ENCODE measurements at regions not wholly inside any gene's neighbourhood (a gene's known extent, or its start where the extent isn't known, plus 50 kb on each side); places are given as distances from the start of the nearest gene placed in this dataset.

DNA sequence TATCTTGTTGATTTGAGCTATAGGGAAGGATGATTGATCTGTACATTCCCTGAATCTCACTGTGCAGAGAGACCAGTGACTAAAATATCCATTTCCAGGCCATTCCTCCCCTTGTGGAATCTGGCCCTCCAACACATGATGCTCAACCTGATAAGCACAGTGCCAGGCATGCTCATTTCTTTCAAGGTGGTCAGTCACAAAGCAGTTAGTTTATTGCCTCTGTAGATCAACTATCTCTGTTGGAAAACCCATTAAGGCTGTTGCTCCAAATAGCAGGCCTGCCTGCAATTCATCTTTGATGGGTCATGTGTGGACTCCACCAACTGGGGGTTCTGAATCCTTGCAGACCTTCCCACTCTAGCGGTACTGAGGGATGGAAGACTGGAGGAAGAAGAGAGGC is 168.6 kb upstream of the FOXK1 start:
- intact Hi-C loops (cut with DNase I): no loop called here
- WGBS, 2 donors: 71% methylated on average over 1 of the region's 1 CpG; no CpG with 5 or more reads in 1 of the 2 donors

DNA sequence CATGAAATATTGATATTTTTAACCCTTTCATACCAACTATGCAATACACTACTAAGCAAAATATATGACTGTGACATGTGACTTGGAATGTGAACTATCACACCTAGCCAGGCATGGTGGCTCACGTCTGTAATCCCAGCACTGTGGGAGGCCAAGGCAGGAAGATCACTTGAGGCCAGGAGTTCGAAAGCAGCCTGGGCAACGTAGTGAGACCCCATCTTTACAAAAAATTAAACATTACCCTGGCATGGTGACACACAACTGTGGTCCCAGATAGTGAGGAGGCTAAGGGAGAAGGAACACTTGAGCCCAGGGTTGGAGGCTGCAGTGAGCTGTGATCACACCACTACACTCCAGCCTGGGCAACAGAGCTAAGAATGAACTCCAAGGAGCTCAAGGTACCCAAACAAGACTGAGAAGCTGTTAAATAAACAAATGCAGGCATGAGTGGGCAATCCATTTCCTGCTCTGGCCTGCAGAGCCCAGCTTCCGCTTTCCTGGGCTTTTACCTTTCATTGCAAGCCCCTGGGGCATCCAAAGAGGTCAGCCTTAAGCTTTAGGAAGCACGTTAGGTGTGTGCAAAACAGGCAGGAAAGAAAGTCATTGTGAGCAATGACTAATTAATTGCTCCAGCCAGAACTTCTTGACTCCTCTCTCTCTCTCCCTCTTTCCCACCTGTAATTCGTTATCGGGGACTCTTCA is 162.1 kb upstream of the FOXK1 start:
- Histone ChIP-seq H3K4me1 (peaks cover 0 to 6% (median 0%) of the 10 kb centered on the region in 3 donors), H3K4me3 (no peak overlapping the region), H3K36me3 (no peaks in the 10 kb centered on the region), H3K27me3 (peaks cover 0 to 20% (median 0%) of the 10 kb centered on the region in 4 donors), H3K9me3 (no peaks in the 10 kb centered on the region), H3K27ac (no peak overlapping the region)
- WGBS, 2 donors: 41 to 46% methylated on average over 7 of the region's 7 CpGs
- intact Hi-C loops (cut with DNase I): no loop called here
- TF ChIP-seq POLR2A (IDR thresholded peaks at IDR 0.05): no peak
- no peak for TF ChIP-seq CTCF (IDR thresholded peaks at IDR 0.05)
- no peak for DNase-seq

More for the DNA sequence above, 168.6 kb upstream of the FOXK1 start:
- Histone ChIP-seq H3K27ac (no peak overlapping the region), H3K9me3 (no peaks in the 10 kb centered on the region), H3K36me3 (no peaks in the 10 kb centered on the region), H3K4me3 (no peak overlapping the region), H3K27me3 (peaks cover 0 to 16% (median 0%) of the 10 kb centered on the region in 4 donors), H3K4me1 (no peaks in the 10 kb centered on the region)
- DNase-seq: no peak
- TF ChIP-seq CTCF (IDR thresholded peaks at IDR 0.05) (no peak), POLR2A (IDR thresholded peaks at IDR 0.05) (no peak)

DNA sequence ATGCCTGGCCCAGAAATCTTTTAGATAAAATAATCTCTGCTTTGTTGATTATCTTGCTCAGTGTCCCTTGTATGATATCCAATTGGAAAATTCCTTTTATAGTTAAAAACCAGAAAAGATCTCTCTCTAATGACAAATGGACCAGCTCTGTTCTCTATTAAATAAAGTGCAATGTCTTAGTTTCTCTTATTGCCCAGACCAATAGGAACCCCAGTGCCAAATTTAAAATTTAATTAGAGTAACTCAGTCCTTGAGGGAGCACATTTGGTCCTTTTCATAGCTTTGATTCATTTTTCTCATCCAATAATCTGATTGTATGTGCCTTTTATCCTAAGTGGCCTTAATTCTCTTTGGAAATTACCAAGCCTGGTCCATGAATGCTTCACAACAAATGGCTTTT is 158.9 kb upstream of the FOXK1 start:
- no peak for DNase-seq
- Histone ChIP-seq H3K9me3 (no peaks in the 10 kb centered on the region), H3K4me3 (no peak overlapping the region), H3K4me1 (peaks cover 0 to 6% (median 0%) of the 10 kb centered on the region in 3 donors), H3K27ac (no peak overlapping the region), H3K27me3 (peaks cover 0 to 15% (median 0%) of the 10 kb centered on the region in 4 donors), H3K36me3 (no peaks in the 10 kb centered on the region)
- TF ChIP-seq CTCF (IDR thresholded peaks at IDR 0.05) (no peak), POLR2A (IDR thresholded peaks at IDR 0.05) (no peak)
- intact Hi-C loops (cut with DNase I): no loop called here

DNA sequence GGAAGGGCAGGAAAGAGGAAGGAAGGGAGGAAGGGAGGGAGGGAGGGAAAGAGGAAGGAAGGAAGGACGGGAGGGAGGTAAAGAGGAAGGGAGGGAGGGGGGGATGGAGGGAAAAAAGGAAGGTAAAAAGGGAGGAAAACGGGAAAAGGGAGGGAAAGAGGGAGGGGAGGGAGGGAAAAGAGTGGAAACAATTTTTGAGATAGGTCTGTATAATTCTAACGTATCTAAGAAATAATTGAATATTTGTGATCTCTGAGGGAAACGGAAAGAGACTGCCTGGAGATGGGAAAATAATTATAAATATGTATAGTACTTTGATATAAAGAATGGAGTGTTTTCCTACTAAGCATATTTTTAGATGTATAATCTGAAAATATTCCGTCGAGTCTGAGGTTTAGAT is 158.2 kb upstream of the FOXK1 start:
- TF ChIP-seq POLR2A (IDR thresholded peaks at IDR 0.05) (no peak), CTCF (IDR thresholded peaks at IDR 0.05) (no peak)
- WGBS, 2 donors: 52 to 57% methylated on average over 6 of the region's 6 CpGs
- Histone ChIP-seq H3K4me1 (peaks cover 0 to 6% (median 0%) of the 10 kb centered on the region in 3 donors), H3K27me3 (peaks cover 0 to 15% (median 0%) of the 10 kb centered on the region in 4 donors), H3K9me3 (no peaks in the 10 kb centered on the region), H3K4me3 (no peak overlapping the region), H3K27ac (no peak overlapping the region), H3K36me3 (no peaks in the 10 kb centered on the region)
- no peak for DNase-seq
- intact Hi-C loops (cut with DNase I): no loop called here

- no peak overlapping the region for H3K4me3 ChIP-seq
- intact Hi-C loops (cut with DNase I): no loop called here
- no peak overlapping the region for H3K27ac ChIP-seq
- TF ChIP-seq POLR2A (IDR thresholded peaks at IDR 0.05): no peak
- no peak for TF ChIP-seq CTCF (IDR thresholded peaks at IDR 0.05)
- 23 to 31% methylated on average over 3 of the region's 3 CpGs for WGBS, 2 donors
- no peak for DNase-seq
- H3K36me3 ChIP-seq: no peaks in the 10 kb centered on the region
- no peaks in the 10 kb centered on the region for H3K4me1 ChIP-seq
- no peaks in the 10 kb centered on the region for H3K9me3 ChIP-seq
- peaks cover 0 to 15% (median 0%) of the 10 kb centered on the region in 4 donors for H3K27me3 ChIP-seq
Measured at GRCh38 chr7:4525884-4526283, 156.2 kb upstream of the FOXK1 start.

Data from esophagus squamous epithelium (tissue), 5 donors.